H1 (cell line): ENCODE measurements at regions not wholly inside any gene's neighbourhood (a gene's known extent, or its start where the extent isn't known, plus 50 kb on each side); places are given as distances from the start of the nearest gene placed in this dataset.

ENCODE experiments used
- CTCF ChIA-PET: fragments of 300-600 bp; sonication (Branson Sonifier 250); formaldehyde crosslinking; loops from one replicate; lab custom pipeline; 2021; ENCODE audit not compliant: partially characterized antibody; lab: Charles Lee
- POLR2A ChIA-PET: fragments of 300-600 bp; sonication (Branson Sonifier 250); formaldehyde crosslinking; loops from one replicate; lab custom pipeline; 2021; ENCODE audit warnings: inconsistent platforms; ENCODE audit not compliant: partially characterized antibody; lab: Charles Lee
- DNase-seq, 2 experiments: peaks; one replicate each; pipeline versions ENCODE4 v3.0.0 to v3.0.0-alpha.2; 2010 to 2022; ENCODE audit warnings: low spot score in 2 of 2, low read depth in 1 of 2, mixed read lengths in 1 of 2
- FAIRE-seq: peaks from 2 replicates; lab custom pipeline; 2011; peaks lifted over from hg19 to GRCh38; lab: Jason Lieb, UNC
- H2AFZ ChIP-seq: 2 replicates; pipeline ENCODE4 v1.8.1; 2012; ENCODE audit warnings: low read length, inconsistent platforms
- H2AK5ac ChIP-seq: 2 replicates; pipeline ENCODE4 v1.6.1; 2013; ENCODE audit warnings: low read depth, low read length
- H2BK120ac ChIP-seq: replicated peaks from 2 replicates; pipeline ENCODE3; 2013; ENCODE audit warnings: low read depth, low read length, inconsistent platforms
- H2BK12ac ChIP-seq: 2 replicates; pipeline ENCODE4 v1.6.1; 2013; ENCODE audit warnings: low read depth, low read length
- H2BK15ac ChIP-seq: 2 replicates; pipeline ENCODE4 v1.6.1; 2013; ENCODE audit warnings: low read length
- H2BK20ac ChIP-seq: 2 replicates; pipeline ENCODE4 v1.6.1; 2013; ENCODE audit warnings: low read length
- H2BK5ac ChIP-seq: 2 replicates; pipeline ENCODE4 v1.6.1; 2013; ENCODE audit warnings: low read depth, low read length
- H3K14ac ChIP-seq: 2 replicates; pipeline ENCODE4 v1.6.1; 2013; ENCODE audit warnings: inconsistent platforms; ENCODE audit not compliant: insufficient read length
- H3K18ac ChIP-seq: 2 replicates; pipeline ENCODE4 v1.6.1; 2013; ENCODE audit warnings: low read length; ENCODE audit errors: extremely low read depth
- H3K23ac ChIP-seq: 2 replicates; pipeline ENCODE4 v1.6.1; 2013; ENCODE audit warnings: inconsistent platforms; ENCODE audit not compliant: insufficient read length
- H3K23me2 ChIP-seq: 2 replicates; pipeline ENCODE4 v1.6.1; 2013; ENCODE audit warnings: low read depth, low read length
- H3K27ac ChIP-seq: 2 replicates; pipeline ENCODE4 v1.6.1; 2011; ENCODE audit warnings: low read depth, low read length, inconsistent platforms
- H3K27me3 ChIP-seq, 4 experiments: replicated peaks in 1 of 4; 1 replicate in 1 of 4; 2 replicates in 3 of 4; pipeline versions ENCODE4 v1.6.1 to v1.8.1; 2011 to 2013; ENCODE audit warnings: low read length in 3 of 4, mild to moderate bottlenecking in 3 of 4, inconsistent platforms in 2 of 4, mixed read lengths in 2 of 4, moderate library complexity in 1 of 4; ENCODE audit not compliant: control insufficient read depth in 3 of 4, insufficient read depth in 3 of 4; ENCODE audit errors: extremely low read depth in 1 of 4
- H3K36me3 ChIP-seq, 4 experiments: 2 replicates each; pipeline versions ENCODE4 v1.6.1 to v1.8.1; 2011 to 2013; ENCODE audit warnings: mild to moderate bottlenecking in 4 of 4, low read length in 3 of 4, moderate library complexity in 2 of 4, control low read depth in 1 of 4, inconsistent platforms in 1 of 4; ENCODE audit not compliant: insufficient read depth in 4 of 4, control insufficient read depth in 2 of 4
- H3K4ac ChIP-seq: replicated peaks from 2 replicates; pipeline ENCODE3; 2013; ENCODE audit warnings: low read length, low read depth, mixed read lengths, inconsistent platforms; ENCODE audit not compliant: insufficient read length
- H3K4me1 ChIP-seq, 4 experiments: replicated peaks in 1 of 4; 1 replicate in 1 of 4; 2 replicates in 3 of 4; pipeline versions ENCODE4 v1.6.1 to v1.8.1; 2011 to 2013; ENCODE audit warnings: low read length in 3 of 4, inconsistent platforms in 2 of 4, mixed read lengths in 1 of 4; ENCODE audit not compliant: insufficient read depth in 4 of 4, control insufficient read depth in 3 of 4
- H3K4me2 ChIP-seq, 2 experiments: 2 replicates each; pipeline versions ENCODE4 v1.6.1 to v1.8.1; 2011 to 2013; ENCODE audit warnings: low read depth in 2 of 2, low read length in 2 of 2, control low read depth in 1 of 2, inconsistent platforms in 1 of 2, mild to moderate bottlenecking in 1 of 2; ENCODE audit not compliant: insufficient read depth in 1 of 2
- H3K4me3 ChIP-seq, 4 experiments: fragments of 200-600, 300-600 bp in 1 of 4; sonication (generic), shearing (Covaris generic), sonication (Bioruptor Twin) in 1 of 4; 2 replicates each; pipeline versions ENCODE4 v1.5.1 to v1.8.1; 2011 to 2016; ENCODE audit warnings: low read length in 4 of 4, low read depth in 3 of 4, control low read depth in 2 of 4, inconsistent platforms in 2 of 4, mild to moderate bottlenecking in 2 of 4, mixed read lengths in 1 of 4, moderate library complexity in 1 of 4; ENCODE audit not compliant: insufficient read depth in 2 of 4; ENCODE audit errors: extremely low read depth in 1 of 4
- H3K56ac ChIP-seq: replicated peaks from 2 replicates; pipeline ENCODE3; 2013; ENCODE audit warnings: low read depth, mild to moderate bottlenecking, mixed read lengths, low read length, inconsistent platforms; ENCODE audit not compliant: insufficient read length
- H3K79me1 ChIP-seq: 2 replicates; pipeline ENCODE4 v1.6.1; 2013; ENCODE audit warnings: low read depth, low read length, control low read depth
- H3K79me2 ChIP-seq, 2 experiments: 2 replicates each; pipeline versions ENCODE4 v1.6.1 to v1.8.1; 2012 to 2013; ENCODE audit warnings: low read length in 2 of 2, mild to moderate bottlenecking in 2 of 2, inconsistent platforms in 1 of 2; ENCODE audit not compliant: insufficient read depth in 2 of 2, control insufficient read depth in 1 of 2
- H3K9ac ChIP-seq, 4 experiments: replicated peaks in 1 of 4; 1 replicate in 1 of 4; 2 replicates in 3 of 4; pipeline versions ENCODE4 v1.6.1 to v1.8.1; 2011 to 2013; ENCODE audit warnings: low read depth in 3 of 4, low read length in 3 of 4, control low read depth in 2 of 4, mild to moderate bottlenecking in 2 of 4, moderate library complexity in 2 of 4, inconsistent platforms in 1 of 4; ENCODE audit errors: extremely low read depth in 1 of 4
- H3K9me3 ChIP-seq, 2 experiments: 2 replicates each; pipeline versions ENCODE4 v1.6.1 to v1.8.1; 2012 to 2013; ENCODE audit warnings: mild to moderate bottlenecking in 2 of 2, moderate library complexity in 2 of 2, control low read depth in 1 of 2, inconsistent platforms in 1 of 2, low read depth in 1 of 2, low read length in 1 of 2, mixed read lengths in 1 of 2; ENCODE audit not compliant: insufficient read depth in 2 of 2
- H4K20me1 ChIP-seq, 2 experiments: replicated peaks in 1 of 2; 2 replicates each; pipeline versions ENCODE3 to v1.8.1; 2011 to 2013; ENCODE audit warnings: inconsistent platforms in 2 of 2, low read length in 2 of 2, mild to moderate bottlenecking in 1 of 2; ENCODE audit not compliant: insufficient read depth in 2 of 2, control insufficient read depth in 1 of 2
- H4K5ac ChIP-seq: 2 replicates; pipeline ENCODE4 v1.6.1; 2013; ENCODE audit warnings: low read length, low read depth, mixed read lengths, inconsistent platforms; ENCODE audit not compliant: insufficient read length
- H4K8ac ChIP-seq: 2 replicates; pipeline ENCODE4 v1.8.0; 2013; ENCODE audit warnings: mild to moderate bottlenecking, moderate library complexity, low read length, inconsistent platforms; ENCODE audit not compliant: insufficient read depth; ENCODE audit errors: extremely low read depth
- H4K91ac ChIP-seq: replicated peaks from 2 replicates; pipeline ENCODE3; 2013; ENCODE audit warnings: low read length, mixed read lengths, inconsistent platforms; ENCODE audit not compliant: insufficient read length
- ATF2 ChIP-seq: IDR thresholded peaks from 2 replicates; pipeline ENCODE4 v1.6.1; 2012; ENCODE audit warnings: low read length, inconsistent platforms
- BACH1 ChIP-seq: IDR thresholded peaks from 2 replicates; pipeline ENCODE4 v1.6.1; 2012; ENCODE audit warnings: low read length, improper control_type of control experiment
- BCL11A ChIP-seq, 2 experiments: IDR thresholded peaks; one replicate each; pipeline ENCODE4 v1.6.1; 2011; ENCODE audit warnings: low read depth in 2 of 2, low read length in 2 of 2, mild to moderate bottlenecking in 2 of 2
- CHD2 ChIP-seq: IDR thresholded peaks from 2 replicates; pipeline ENCODE4 v1.6.1; 2012; ENCODE audit warnings: low read length, improper control_type of control experiment
- HDAC6 ChIP-seq: IDR thresholded peaks from one replicate; pipeline ENCODE4 v1.7.1; 2012; ENCODE audit warnings: low read depth, mild to moderate bottlenecking, inconsistent platforms, low read length, moderate library complexity
- KDM4A ChIP-seq: IDR thresholded peaks from one replicate; pipeline ENCODE4 v1.7.1; 2012; ENCODE audit warnings: low read depth, mild to moderate bottlenecking, moderate library complexity, low read length, inconsistent platforms; ENCODE audit not compliant: severe bottlenecking
- KDM5A ChIP-seq: fragments of 200-600 bp; IDR thresholded peaks from 2 replicates; pipeline ENCODE4 v1.7.1; 2012; ENCODE audit warnings: mild to moderate bottlenecking, low read length, inconsistent platforms, mixed read lengths
- RXRA ChIP-seq: IDR thresholded peaks from 2 replicates; pipeline ENCODE4 v1.6.1; 2011; ENCODE audit warnings: low read depth, mild to moderate bottlenecking, low read length, moderate library complexity; ENCODE audit not compliant: insufficient read depth
- SP4 ChIP-seq: IDR thresholded peaks from 2 replicates; pipeline ENCODE4 v1.6.1; 2012; ENCODE audit warnings: low read length, inconsistent platforms
- TAF7 ChIP-seq: optimal IDR thresholded peaks from 2 replicates; pipeline ENCODE3; 2011; ENCODE audit warnings: low read depth, mild to moderate bottlenecking, inconsistent platforms, low read length, moderate library complexity, borderline replicate concordance
- WGBS, 2 experiments: shearing (Covaris generic) in 1 of 2; methylation state at CpG; one replicate each; pipeline versions ENCODE4 v1.1.6 to v1.1.7; 2013 to 2015; ENCODE audit warnings: low lambda C conversion rate in 2 of 2, mixed read lengths in 2 of 2, inconsistent platforms in 1 of 2, low coverage in 1 of 2, missing lambda C conversion rate in 1 of 2; ENCODE audit not compliant: insufficient replicate concordance in 2 of 2, insufficient coverage in 1 of 2, insufficient read length in 1 of 2; ENCODE audit errors: extremely low coverage in 1 of 2, missing lambda C conversion rate in 1 of 2; 5-methylcytosine and 5-hydroxymethylcytosine counted together
- TF ChIP-seq, protein P1 (sequence below), 3 experiments: IDR thresholded peaks; 1 replicate in 2 of 3; 2 replicates in 1 of 3; pipeline versions ENCODE4 v1.5.1 to v1.6.1; 2011; ENCODE audit warnings: low read length in 3 of 3, mild to moderate bottlenecking in 3 of 3, inconsistent platforms in 2 of 3, low read depth in 1 of 3, moderate library complexity in 1 of 3; ENCODE audit not compliant: insufficient read depth in 1 of 3; ENCODE audit errors: control extremely low read depth in 1 of 3

- H3K9me3 ChIP-seq = no peaks in the 10 kb centered on the region; a peak in 1 of 4 replicates
- no peak overlapping the region for H3K18ac ChIP-seq
- no peak overlapping the region for H2BK5ac ChIP-seq
- ChIA-PET CTCF (interaction anchor here (0.5 to 18.3 kb wide), 8 partner anchors 14 to 178 kb away, joined by 3 to 286 read pairs (median 4); no protein-coding TSS in a partner anchor), POLR2A (interaction anchor here (1.5 kb wide), 1 partner anchor 82 kb away, joined by 3 read pairs; no protein-coding TSS in a partner anchor)
- no peaks in the 10 kb centered on the region for H4K20me1 ChIP-seq
- H3K79me2 ChIP-seq = no peaks in the 10 kb centered on the region
- 88% methylated on average over 3 of the region's 5 CpGs; no CpG with 5 or more reads in 1 of the 2 experiments for WGBS, 2 experiments
- H3K9ac ChIP-seq = no peak overlapping the region
- no peak overlapping the region for H2BK120ac ChIP-seq
- H3K4me3 ChIP-seq = no peak overlapping the region
- H3K27ac ChIP-seq = no peak overlapping the region
- H3K14ac ChIP-seq = no peak overlapping the region
- H4K8ac ChIP-seq = no peak overlapping the region
- no peak overlapping the region for H4K91ac ChIP-seq
- no peaks in the 10 kb centered on the region for H3K4me1 ChIP-seq
- H3K56ac ChIP-seq = no peak overlapping the region
- H4K5ac ChIP-seq = no peak overlapping the region
- no peaks in the 10 kb centered on the region for H3K36me3 ChIP-seq
- FAIRE-seq (no peak), DNase-seq (no peak)
- H3K79me1 ChIP-seq = no peaks in the 10 kb centered on the region
- H2AFZ ChIP-seq = no peak overlapping the region
- H2BK15ac ChIP-seq = no peak overlapping the region
- H3K4ac ChIP-seq = no peak overlapping the region
- no peak overlapping the region for H2BK12ac ChIP-seq
- no peak overlapping the region for H2BK20ac ChIP-seq
- no peak overlapping the region for H3K4me2 ChIP-seq
- no peak overlapping the region for H2AK5ac ChIP-seq
- no peaks in the 10 kb centered on the region for H3K27me3 ChIP-seq
- H3K23ac ChIP-seq = no peak overlapping the region
- H3K23me2 ChIP-seq = no peaks in the 10 kb centered on the region
- TF ChIP-seq KDM4A (no peak), CHD2 (no peak), BACH1 (no peak), HDAC6 (no peak), TAF7 (no peak), ATF2 (no peak), SP4 (no peak), RXRA (no peak), BCL11A (IDR thresholded peaks at IDR 0.05; ENCODE audit: low read depth in 2 of 2, low read length in 2 of 2) (no peak), KDM5A (no peak)
- TF ChIP-seq, protein P1, sequence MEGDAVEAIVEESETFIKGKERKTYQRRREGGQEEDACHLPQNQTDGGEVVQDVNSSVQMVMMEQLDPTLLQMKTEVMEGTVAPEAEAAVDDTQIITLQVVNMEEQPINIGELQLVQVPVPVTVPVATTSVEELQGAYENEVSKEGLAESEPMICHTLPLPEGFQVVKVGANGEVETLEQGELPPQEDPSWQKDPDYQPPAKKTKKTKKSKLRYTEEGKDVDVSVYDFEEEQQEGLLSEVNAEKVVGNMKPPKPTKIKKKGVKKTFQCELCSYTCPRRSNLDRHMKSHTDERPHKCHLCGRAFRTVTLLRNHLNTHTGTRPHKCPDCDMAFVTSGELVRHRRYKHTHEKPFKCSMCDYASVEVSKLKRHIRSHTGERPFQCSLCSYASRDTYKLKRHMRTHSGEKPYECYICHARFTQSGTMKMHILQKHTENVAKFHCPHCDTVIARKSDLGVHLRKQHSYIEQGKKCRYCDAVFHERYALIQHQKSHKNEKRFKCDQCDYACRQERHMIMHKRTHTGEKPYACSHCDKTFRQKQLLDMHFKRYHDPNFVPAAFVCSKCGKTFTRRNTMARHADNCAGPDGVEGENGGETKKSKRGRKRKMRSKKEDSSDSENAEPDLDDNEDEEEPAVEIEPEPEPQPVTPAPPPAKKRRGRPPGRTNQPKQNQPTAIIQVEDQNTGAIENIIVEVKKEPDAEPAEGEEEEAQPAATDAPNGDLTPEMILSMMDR (IDR thresholded peaks at IDR 0.05; ENCODE audit: control extremely low read depth in 1 of 3, insufficient read depth in 1 of 3, low read depth in 1 of 3, low read length in 3 of 3) = no peak
These were observed 54.3 kb upstream of the CLMP start for GRCh38 chr11:123249354-123249753.
